ENCODE measurements at regions not wholly inside any gene's neighbourhood (a gene's known extent, or its start where the extent isn't known, plus 50 kb on each side); places are given as distances from the start of the nearest gene placed in this dataset.

DNA sequence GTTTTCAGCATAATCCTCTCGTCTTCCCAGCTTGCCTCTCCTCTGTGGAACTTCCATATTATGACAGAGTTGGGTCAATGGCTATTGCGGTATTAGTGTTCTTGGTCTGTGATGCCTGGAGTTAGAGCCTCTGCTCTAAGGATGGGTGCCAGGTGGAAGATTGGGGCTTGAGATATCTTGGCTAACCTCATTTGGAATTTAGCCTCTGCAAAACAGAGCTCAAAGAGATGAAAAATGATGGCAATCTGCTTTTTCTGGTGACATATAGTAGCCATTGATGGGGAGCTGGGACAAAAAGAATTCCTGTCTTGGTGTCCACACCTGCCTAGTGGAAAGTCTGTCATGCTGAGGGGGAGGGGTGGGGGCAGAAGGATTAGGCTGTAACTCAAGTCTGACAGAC is 152.1 kb downstream of the RPL10L start:
- H3K27ac ChIP-seq: no peak overlapping the region
- no peak for DNase-seq
- H3K27me3 ChIP-seq: no peaks in the 10 kb centered on the region
- TF ChIP-seq POLR2A (IDR thresholded peaks at IDR 0.05) (no peak), CTCF (IDR thresholded peaks at IDR 0.05) (no peak)
- intact Hi-C loops (cut with DNase I): no loop called here
- H3K4me1 ChIP-seq: no peaks in the 10 kb centered on the region
- H3K36me3 ChIP-seq: no peaks in the 10 kb centered on the region
- WGBS, 2 donors: 80 to 93% methylated on average over 2 of the region's 2 CpGs
- H3K9me3 ChIP-seq: no peaks in the 10 kb centered on the region
- H3K4me3 ChIP-seq (replicated peaks in 1 of 3): no peak overlapping the region

- Histone ChIP-seq H3K9me3 (no peaks in the 10 kb centered on the region), H3K4me1 (no peaks in the 10 kb centered on the region), H3K27me3 (no peaks in the 10 kb centered on the region), H3K4me3 (replicated peaks in 1 of 3) (no peak overlapping the region), H3K36me3 (no peaks in the 10 kb centered on the region), H3K27ac (no peak overlapping the region)
- TF ChIP-seq POLR2A (IDR thresholded peaks at IDR 0.05) (no peak), CTCF (IDR thresholded peaks at IDR 0.05) (no peak)
- intact Hi-C loops (cut with DNase I): no loop called here
- 86 to 93% methylated on average over 1 of the region's 1 CpG for WGBS, 2 donors
- DNase-seq: no peak
Measured at GRCh38 chr14:46496409-46496808, 155.2 kb downstream of the RPL10L start.

GRCh38 chr14:46490238-46490685 is 161.3 kb downstream of the RPL10L start:
- TF ChIP-seq CTCF (IDR thresholded peaks at IDR 0.05) (no peak), POLR2A (IDR thresholded peaks at IDR 0.05) (no peak)
- Histone ChIP-seq H3K4me3 (replicated peaks in 1 of 3) (no peak overlapping the region), H3K4me1 (no peaks in the 10 kb centered on the region), H3K9me3 (no peaks in the 10 kb centered on the region), H3K27me3 (no peaks in the 10 kb centered on the region), H3K27ac (no peak overlapping the region), H3K36me3 (no peaks in the 10 kb centered on the region)
- no peak for DNase-seq
- WGBS, 2 donors: 58 to 79% methylated on average over 1 of the region's 1 CpG
- intact Hi-C loops (cut with DNase I): no loop called here

DNA sequence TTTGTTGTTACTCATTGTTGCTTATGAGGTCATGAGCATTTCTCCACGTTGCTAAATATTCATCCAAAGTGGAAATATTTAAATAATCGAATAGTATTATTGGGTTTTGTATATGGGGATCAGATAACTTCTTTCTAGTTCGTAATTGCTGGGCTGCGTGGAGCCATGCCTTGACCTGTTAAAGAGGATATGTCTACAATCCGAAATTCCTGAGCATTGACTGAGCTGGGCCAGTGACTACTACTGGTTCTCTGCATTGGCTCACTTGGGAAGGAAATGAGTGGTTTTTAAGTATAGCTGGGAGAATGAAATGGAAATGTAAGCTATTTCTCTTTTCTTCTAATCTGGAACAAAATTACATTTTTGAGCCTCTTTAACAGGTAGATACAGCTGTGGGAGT is 163.2 kb downstream of the RPL10L start:
- TF ChIP-seq CTCF (IDR thresholded peaks at IDR 0.05): no peak
- no peak for TF ChIP-seq POLR2A (IDR thresholded peaks at IDR 0.05)
- H3K27ac ChIP-seq: no peak overlapping the region
- H3K9me3 ChIP-seq: no peaks in the 10 kb centered on the region
- H3K36me3 ChIP-seq: no peaks in the 10 kb centered on the region
- WGBS, 2 donors: 86 to 91% methylated on average over 5 of the region's 5 CpGs
- H3K4me3 ChIP-seq (replicated peaks in 1 of 3): no peak overlapping the region
- intact Hi-C loops (cut with DNase I): no loop called here
- no peak for DNase-seq
- no peaks in the 10 kb centered on the region for H3K4me1 ChIP-seq
- no peaks in the 10 kb centered on the region for H3K27me3 ChIP-seq

DNA sequence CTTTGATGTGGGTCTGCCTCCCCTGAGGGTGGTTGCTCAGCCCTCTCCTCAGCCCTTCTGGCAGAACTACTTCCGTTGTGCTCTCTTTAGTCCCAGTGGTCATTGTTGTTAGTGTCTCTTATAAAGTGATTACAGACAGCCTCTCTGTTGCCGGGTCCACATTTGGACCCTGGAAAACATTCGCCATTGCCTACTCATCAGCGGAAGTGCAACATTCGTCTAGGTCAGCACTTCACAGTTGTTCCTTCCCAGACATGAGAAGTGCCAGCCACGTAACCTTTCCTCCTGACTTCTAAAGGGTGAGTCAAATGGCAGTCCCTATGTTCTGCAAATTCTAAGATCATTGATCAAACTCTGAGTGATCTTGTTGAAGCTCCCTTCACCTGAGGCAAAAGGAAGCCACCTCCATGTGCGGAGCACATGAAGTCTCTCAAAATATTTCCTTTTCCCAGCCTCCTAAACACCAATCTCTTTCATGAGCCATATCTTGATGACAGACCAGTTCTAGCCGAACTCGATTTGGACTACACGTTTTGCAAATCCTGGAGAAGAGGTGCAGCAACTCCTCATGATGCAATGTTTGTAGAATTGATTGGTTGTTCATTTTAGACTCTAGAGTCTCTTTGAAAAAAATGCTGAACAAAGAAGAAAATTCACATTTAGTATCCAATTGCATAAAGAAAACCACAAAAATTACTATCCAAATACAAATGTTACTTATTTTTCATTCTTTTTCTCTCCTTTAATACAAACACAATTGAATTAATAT is 163.8 kb downstream of the RPL10L start:
- no peak for DNase-seq
- Histone ChIP-seq H3K27ac (no peak overlapping the region), H3K36me3 (no peaks in the 10 kb centered on the region), H3K27me3 (no peaks in the 10 kb centered on the region), H3K4me3 (replicated peaks in 1 of 3) (no peak overlapping the region), H3K9me3 (no peaks in the 10 kb centered on the region), H3K4me1 (no peaks in the 10 kb centered on the region)
- no peak for TF ChIP-seq POLR2A (IDR thresholded peaks at IDR 0.05)
- no peak for TF ChIP-seq CTCF (IDR thresholded peaks at IDR 0.05)
- 70 to 80% methylated on average over 10 of the region's 10 CpGs for WGBS, 2 donors
- intact Hi-C loops (cut with DNase I): no loop called here
